Vagina (tissue), 2 donors: ENCODE measurements at regions not wholly inside any gene's neighbourhood (a gene's known extent, or its start where the extent isn't known, plus 50 kb on each side); places are given as distances from the start of the nearest gene placed in this dataset.
A peak's percentile ranks its signal among the peaks of the same experiment; 100 is the strongest.

Source experiments
- DNase-seq, 2 donors: peaks; one replicate each; pipeline ENCODE4 v3.0.0-alpha.2; 2017; ENCODE audit errors: extremely low spot score in 2 of 2
- H3K27ac ChIP-seq: fragments of 200-600 bp; sonication (generic); one replicate; pipeline ENCODE4 v1.5.1; 2019
- H3K27me3 ChIP-seq: fragments of 200-600 bp; sonication (generic); one replicate; pipeline ENCODE4 v1.5.1; 2019
- H3K36me3 ChIP-seq, 2 donors: fragments of 200-600 bp; sonication (generic); one replicate each; pipeline ENCODE4 v1.5.1; 2017 to 2019
- H3K4me1 ChIP-seq: fragments of 200-600 bp; sonication (generic); one replicate; pipeline ENCODE4 v1.5.1; 2019
- H3K4me3 ChIP-seq, 2 donors: fragments of 200-600 bp; sonication (generic); 1 replicate in 1 of 2; 2 replicates in 1 of 2; pipeline ENCODE4 v1.5.1; 2016 to 2019
- H3K9me3 ChIP-seq: fragments of 200-600 bp; sonication (generic); one replicate; pipeline ENCODE4 v1.5.1; 2019
- CTCF ChIP-seq, 3 experiments: fragments of 450-650 bp in 2 of 3; fragments of 200-600 bp in 1 of 3; sonication (generic) in 1 of 3; IDR thresholded peaks; one replicate each; pipeline ENCODE4 v1.5.1; 2017 to 2019; ENCODE audit warnings: antibody characterized with exemption in 3 of 3, mild to moderate bottlenecking in 2 of 3, moderate library complexity in 2 of 3
- POLR2A ChIP-seq, 2 donors: fragments of 450-650 bp; IDR thresholded peaks; one replicate each; pipeline ENCODE4 v1.6.1; 2017; ENCODE audit warnings: antibody characterized with exemption in 2 of 2, mild to moderate bottlenecking in 2 of 2, moderate library complexity in 2 of 2
- POLR2AphosphoS5 ChIP-seq, 2 donors: sonication (generic); formaldehyde crosslinking; IDR thresholded peaks; one replicate each; pipeline ENCODE4 v1.9.0; 2017; ENCODE audit warnings: antibody characterized with exemption in 2 of 2, mild to moderate bottlenecking in 2 of 2, low read depth in 1 of 2; ENCODE audit not compliant: insufficient read depth in 1 of 2
- intact Hi-C: fragments of 100-400 bp; cut with DNase I; formaldehyde crosslinking; loops from one replicate; pipeline ENCODE4 v1.15.1; 2023

- Histone ChIP-seq H3K4me3 (no peak overlapping the region), H3K9me3 (no peaks in the 10 kb centered on the region), H3K27ac (no peak overlapping the region), H3K4me1 (peaks cover 12% of the 10 kb centered on the region), H3K27me3 (no peaks in the 10 kb centered on the region), H3K36me3 (no peaks in the 10 kb centered on the region)
- TF ChIP-seq POLR2AphosphoS5 (IDR thresholded peaks at IDR 0.05; ENCODE audit: insufficient read depth in 1 of 2, low read depth in 1 of 2) (no peak), POLR2A (IDR thresholded peaks at IDR 0.05) (no peak), CTCF (IDR thresholded peaks at IDR 0.05) (no peak)
- intact Hi-C loops, result no loop called here
- DNase-seq, result no peak
Measured at GRCh38 chr1:228812961-228813360, 77.7 kb downstream of the RHOU start.

DNA sequence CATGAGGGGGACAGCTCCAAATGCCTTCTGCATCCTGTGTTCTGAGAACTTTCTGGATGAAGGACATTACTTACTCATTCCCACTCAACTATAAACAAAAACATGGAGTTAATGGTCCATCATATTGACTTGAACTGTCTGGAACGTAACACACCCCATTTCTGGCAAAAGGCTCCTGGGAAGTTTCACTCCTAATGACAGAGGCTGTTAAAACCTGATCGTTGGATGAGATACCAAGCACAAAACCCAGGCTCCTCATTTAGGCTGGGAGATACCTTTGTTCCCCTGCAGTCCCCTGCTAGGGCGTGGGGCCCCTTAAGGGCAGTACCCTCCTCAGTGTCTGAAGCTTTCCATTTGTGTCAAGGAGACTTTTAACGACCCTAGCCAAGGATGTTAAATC is 78.9 kb downstream of the RHOU start:
- Histone ChIP-seq H3K27me3 (no peaks in the 10 kb centered on the region), H3K4me1 (peaks cover 12% of the 10 kb centered on the region), H3K36me3 (no peaks in the 10 kb centered on the region), H3K27ac (no peak overlapping the region), H3K9me3 (no peaks in the 10 kb centered on the region), H3K4me3 (no peak overlapping the region)
- DNase-seq, result peak; percentile 40
- TF ChIP-seq CTCF (IDR thresholded peaks at IDR 0.05), result no peak
- no peak for TF ChIP-seq POLR2A (IDR thresholded peaks at IDR 0.05)
- TF ChIP-seq POLR2AphosphoS5 (IDR thresholded peaks at IDR 0.05; ENCODE audit: insufficient read depth in 1 of 2, low read depth in 1 of 2), result no peak
- intact Hi-C loops, result no loop called here

- intact Hi-C loops, result no loop called here
- Histone ChIP-seq H3K4me3 (no peak overlapping the region), H3K9me3 (no peaks in the 10 kb centered on the region), H3K27me3 (no peaks in the 10 kb centered on the region), H3K27ac (no peak overlapping the region), H3K4me1 (no peaks in the 10 kb centered on the region), H3K36me3 (no peaks in the 10 kb centered on the region)
- no peak for TF ChIP-seq POLR2A (IDR thresholded peaks at IDR 0.05)
- peak; percentile 56 to 64 for DNase-seq
Measured at GRCh38 chr1:228818296-228818695, 83.0 kb downstream of the RHOU start.

- no peak for TF ChIP-seq CTCF (IDR thresholded peaks at IDR 0.05)
- TF ChIP-seq POLR2AphosphoS5 (IDR thresholded peaks at IDR 0.05; ENCODE audit: insufficient read depth in 1 of 2, low read depth in 1 of 2), result no peak
- TF ChIP-seq POLR2A (IDR thresholded peaks at IDR 0.05), result no peak
- Histone ChIP-seq H3K4me3 (no peak overlapping the region), H3K36me3 (no peaks in the 10 kb centered on the region), H3K27me3 (no peaks in the 10 kb centered on the region), H3K9me3 (no peaks in the 10 kb centered on the region), H3K27ac (no peak overlapping the region), H3K4me1 (no peaks in the 10 kb centered on the region)
- peak; percentile 16 to 54 for DNase-seq
- intact Hi-C loops, result no loop called here
Measured at GRCh38 chr1:228818928-228819630, 83.8 kb downstream of the RHOU start.

DNA sequence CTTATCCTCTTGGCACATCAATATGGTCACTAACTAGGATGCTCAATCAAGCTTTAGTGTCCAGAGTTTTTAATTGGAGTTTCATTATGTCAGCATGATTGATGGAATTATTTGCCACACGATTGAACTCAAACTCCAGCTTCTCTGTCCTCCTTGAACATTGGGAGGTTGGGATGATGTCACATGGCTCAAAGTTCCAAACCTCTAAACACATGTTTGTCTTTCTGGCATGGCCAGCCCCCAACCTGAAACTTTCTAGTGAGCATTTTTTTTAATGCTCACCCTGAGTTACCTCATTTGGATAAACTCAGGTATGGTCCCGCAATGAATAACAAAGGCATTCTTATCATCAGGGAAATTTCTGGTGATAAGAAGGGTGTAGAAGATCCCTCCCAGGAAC is 86.0 kb downstream of the RHOU start:
- no peak for DNase-seq
- intact Hi-C loops, result no loop called here
- Histone ChIP-seq H3K4me3 (no peak overlapping the region), H3K27me3 (no peaks in the 10 kb centered on the region), H3K9me3 (no peaks in the 10 kb centered on the region), H3K36me3 (no peaks in the 10 kb centered on the region), H3K4me1 (no peaks in the 10 kb centered on the region), H3K27ac (no peak overlapping the region)
- TF ChIP-seq POLR2A (IDR thresholded peaks at IDR 0.05), result no peak
- TF ChIP-seq POLR2AphosphoS5 (IDR thresholded peaks at IDR 0.05; ENCODE audit: insufficient read depth in 1 of 2, low read depth in 1 of 2), result no peak
- no peak for TF ChIP-seq CTCF (IDR thresholded peaks at IDR 0.05)
